DMS153 (cell line): ENCODE measurements at regions not wholly inside any gene's neighbourhood (a gene's known extent, or its start where the extent isn't known, plus 50 kb on each side); places are given as distances from the start of the nearest gene placed in this dataset.

Experiments
- DNase-seq: peaks from one replicate; lab custom pipeline; 2025; lab: John Stamatoyannopoulos, UW

DNA sequence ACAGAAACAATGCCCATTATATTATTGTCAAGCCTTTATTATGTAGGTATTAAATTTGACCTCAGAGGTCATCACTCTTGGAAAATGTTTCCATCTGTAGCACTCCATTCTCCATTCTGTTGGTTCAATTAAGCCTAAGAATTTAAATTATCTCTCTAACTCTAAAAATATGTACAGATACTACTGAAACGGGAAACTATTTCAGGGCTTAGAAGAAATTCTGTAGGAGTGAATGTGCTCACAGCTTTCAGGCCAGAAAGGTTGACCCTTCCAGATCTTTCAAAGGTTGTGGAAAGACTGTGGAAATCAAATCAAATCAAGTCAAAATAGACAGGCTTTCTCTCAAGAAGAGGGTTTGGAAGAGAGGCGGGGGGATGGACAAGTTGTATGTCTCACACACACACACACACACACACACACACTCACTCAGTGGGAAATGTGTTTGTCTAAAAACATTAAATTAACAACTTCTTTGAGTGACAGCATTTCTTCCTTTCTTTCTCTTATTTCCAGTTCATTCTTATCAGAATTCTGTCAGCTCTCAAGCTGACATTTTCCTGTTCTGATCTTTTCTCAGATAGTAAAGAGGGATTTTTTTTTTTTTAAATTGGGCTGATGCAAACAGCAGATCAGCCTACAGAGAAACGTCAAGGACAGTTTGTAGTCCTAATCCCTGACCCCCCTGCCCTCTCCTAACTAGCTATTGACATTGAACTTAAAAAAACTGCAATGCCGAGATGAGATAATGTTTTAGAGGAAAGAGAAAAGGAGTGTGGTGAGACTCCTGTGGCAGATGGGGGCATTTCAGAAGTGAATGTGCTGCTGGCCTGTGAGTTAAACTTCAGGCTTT, 139.0 kb upstream of the ZFHX3 start:
- no peak for DNase-seq

DNA sequence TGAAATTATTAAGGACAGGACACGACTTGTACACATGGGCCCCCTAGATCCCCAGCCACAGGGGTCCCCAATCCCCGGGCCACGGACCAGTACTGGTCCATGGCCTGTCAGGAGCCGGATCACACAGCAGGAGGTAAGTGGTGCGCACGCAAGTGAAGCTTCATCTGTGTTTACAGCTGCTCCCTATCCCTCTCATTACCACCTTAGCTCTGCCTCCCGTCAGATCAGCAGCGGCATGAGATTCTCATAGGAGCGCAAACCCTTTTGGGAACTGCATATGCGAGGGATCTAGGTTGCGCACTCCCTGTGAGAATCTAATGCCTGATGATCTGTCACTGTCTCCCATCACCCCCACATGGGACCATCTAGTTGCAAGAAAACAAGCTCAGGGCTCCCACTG, 137.8 kb upstream of the ZFHX3 start:
- no peak for DNase-seq

DNA sequence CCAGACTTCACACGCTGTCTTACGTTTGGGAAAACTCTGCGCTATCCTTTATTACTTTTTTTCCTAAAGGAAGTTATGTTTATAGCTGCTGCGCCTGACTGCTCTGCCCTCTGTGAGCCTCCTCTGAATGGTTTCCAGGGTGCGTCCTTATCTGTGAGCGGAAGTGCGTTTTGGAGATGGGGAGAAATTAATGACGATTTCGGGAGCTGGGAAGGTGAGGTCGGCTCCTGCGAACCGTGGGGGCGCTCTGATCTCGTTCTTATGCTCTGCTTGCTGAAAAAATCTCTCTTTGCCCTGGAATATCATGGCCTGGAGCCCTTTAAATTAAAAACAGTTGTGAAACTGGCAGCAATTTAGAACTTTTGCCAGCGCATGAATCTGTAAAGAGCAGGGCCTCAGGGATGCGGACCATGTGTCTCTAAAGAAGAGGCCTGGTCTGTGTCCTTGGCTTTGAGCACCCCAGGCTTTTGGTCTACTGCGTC, 135.7 kb upstream of the ZFHX3 start:
- DNase-seq: no peak

DNA sequence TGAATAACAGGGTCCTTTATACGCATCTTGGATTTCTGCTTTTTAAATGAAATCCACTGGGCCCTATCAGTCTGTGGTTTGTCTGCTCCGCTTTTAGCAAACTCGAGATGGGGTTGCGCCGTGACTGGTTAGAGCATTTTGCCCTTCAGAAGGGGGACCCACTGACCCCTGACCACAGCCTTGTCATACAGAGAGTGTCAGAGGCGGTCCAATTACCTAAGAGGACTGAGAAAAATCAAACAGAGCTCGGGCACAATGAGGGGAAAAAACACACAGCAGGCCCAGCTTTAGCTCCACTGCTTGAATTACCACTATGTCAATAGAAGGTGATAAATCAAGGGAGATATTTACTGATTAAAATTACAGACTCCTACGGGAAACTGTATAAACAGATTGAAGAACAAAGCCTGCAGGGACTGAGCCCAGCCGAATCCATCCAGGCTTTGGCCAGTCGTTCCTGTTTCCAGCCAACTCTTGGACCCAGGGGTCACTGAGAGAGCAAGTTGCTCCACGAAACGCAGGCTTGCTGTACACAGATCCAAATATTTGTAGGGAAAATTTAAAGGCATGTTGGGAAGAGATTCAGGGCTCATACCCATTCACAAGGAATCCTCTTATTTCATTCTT, 131.9 kb upstream of the ZFHX3 start:
- peak; percentile 82 for DNase-seq

DNA sequence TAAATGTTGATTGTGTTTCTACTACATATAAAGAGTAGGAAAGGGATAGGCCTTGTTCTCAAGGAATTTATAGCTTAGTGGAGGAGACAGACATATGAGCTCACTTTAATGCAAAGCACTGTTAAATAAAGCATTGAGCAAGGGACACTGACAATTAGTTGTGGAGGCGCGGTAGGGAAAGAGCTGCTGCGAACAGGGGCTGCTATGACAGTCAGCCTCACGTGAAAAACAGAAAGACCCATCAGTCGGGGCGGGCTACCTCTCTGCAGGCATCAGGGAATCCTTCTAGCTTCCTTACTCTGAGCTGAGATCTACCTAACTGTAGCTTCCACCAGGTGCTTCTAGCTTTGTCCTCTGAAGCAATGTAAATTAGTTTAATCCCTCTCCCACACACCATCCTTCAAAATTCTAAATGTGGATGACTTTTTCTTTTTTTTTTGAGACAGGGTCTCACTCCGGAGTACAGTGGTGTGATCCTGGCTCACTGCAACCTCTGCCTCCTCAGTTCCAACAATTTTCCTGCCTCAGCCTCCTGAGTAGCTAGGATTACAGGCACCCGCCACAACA, 129.9 kb upstream of the ZFHX3 start:
- no peak for DNase-seq

DNA sequence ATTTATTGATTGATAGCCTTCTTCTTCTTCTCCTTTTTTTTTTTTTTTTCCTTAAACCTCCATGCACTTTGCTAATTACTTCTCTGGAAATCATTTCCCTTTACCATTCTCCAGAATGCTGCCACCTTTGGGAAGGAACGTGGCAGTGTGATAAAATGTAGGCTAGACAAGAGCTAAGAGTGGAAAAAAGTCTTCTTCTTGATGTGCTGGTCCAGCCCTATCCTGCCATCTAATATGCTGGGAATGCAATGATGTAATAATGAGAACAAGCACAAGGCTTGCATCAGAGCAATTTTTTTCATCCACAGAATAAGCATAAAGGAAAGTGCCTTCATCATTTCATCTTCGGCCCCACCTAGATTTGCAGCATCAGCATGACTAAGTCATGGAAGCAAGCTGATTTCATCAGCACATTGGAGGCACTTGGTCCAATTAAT, 128.7 kb upstream of the ZFHX3 start:
- no peak for DNase-seq

DNA sequence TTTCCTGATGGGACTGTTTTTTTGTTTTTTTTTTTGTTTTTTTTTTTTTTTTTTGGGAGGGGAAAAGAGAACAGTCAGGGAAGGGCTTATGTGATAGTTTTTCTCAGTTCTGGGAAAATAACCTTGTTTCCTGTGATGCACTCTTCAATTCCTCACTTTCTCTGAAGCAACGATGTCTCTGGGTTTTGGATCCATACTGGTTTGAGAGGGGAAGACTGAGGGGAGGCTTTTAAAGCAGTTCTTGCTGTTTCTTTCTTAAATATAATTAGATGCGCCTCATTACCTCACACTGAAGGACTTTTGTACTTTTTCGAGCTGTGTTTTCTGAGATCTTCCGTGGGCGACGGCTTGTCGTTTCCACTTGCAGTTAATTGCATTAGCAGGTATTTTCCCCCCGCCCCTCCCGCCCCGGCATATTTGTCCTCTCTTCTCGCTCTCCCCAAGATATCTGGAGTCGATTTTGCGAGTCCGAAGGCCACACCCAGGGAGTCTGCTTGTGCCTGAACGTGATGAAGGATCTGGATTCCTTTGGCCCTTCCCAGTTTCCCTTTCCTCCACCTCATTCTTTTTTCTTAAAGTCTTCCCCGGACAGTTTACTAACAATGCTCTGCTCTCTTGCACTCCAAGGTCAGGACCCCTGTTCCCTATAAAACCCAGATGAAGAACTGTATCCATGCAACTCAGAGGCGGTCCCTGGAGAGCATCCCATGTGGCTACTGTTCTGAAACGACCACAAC, 125.2 kb upstream of the ZFHX3 start:
- DNase-seq: no peak

DNA sequence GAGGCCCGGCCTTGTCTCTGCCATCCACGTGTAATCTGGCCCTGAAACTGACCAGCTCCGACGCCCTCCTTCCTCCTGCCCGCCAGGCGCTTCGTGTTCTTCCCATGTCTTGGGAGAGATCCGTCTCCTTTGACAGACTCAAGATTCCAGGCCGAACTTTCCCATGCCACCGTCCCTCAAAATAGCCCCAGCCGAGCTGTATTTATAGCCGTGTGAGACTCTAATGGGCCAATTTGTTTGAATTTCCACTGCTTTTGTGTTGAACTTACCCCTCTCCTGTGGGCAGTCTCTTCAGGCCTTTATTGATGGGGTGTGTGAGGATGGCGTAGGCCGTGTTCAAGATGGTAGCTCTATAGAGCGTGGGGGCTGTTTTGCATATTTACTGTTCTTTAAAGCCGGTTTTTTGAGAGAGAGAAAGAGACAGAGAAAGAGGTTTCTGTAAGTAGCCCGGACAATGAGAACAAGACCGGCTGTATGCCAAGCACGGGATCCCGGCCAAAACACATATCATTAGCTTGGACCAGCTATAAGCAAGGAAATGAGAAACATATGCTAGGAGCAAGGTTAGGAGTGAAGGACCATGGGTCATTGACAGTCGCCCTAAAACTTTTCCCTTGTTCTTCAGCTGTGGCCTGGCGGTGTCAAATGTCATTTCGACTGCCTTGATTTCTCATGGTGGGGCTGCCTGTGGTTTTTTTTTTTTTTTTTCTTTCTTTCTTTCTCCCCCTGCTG, 124.5 kb upstream of the ZFHX3 start:
- DNase-seq: peak; percentile 92

DNA sequence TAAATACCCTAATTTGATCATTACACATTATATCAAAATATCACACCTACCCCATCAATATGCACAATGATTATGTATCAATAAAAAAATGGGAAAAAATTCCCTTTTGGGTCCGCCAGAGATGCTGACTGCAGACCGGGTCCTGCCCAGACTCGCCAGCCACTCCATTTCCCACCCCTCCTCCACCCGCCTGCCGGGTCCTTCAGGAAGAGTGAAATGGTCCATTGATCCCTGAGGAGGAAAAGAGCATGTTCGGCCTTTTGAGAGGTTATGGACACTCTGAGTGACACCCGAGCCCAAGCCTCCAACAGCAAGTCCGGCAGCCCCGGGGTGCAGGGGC, 123.9 kb upstream of the ZFHX3 start:
- no peak for DNase-seq

DNA sequence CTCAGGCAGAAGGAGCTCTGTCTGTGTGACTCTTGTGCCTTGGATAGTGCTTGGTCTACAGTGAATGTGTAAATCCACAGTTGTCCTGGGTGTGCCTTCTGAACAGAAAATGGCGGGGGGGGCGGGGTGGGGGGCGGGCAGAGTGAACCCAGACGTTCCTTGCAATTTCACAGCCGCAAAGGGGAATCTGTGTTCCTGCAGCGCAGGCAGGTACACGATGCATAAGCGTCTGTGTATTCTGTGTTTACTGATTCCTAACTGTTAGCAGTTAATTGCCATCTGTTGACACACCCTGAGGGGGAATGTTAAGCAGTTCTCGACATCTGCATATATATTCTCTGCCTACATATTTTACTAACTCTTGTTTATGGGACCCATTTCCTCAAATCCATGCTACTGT, 123.5 kb upstream of the ZFHX3 start:
- peak; percentile 54 for DNase-seq

DNA sequence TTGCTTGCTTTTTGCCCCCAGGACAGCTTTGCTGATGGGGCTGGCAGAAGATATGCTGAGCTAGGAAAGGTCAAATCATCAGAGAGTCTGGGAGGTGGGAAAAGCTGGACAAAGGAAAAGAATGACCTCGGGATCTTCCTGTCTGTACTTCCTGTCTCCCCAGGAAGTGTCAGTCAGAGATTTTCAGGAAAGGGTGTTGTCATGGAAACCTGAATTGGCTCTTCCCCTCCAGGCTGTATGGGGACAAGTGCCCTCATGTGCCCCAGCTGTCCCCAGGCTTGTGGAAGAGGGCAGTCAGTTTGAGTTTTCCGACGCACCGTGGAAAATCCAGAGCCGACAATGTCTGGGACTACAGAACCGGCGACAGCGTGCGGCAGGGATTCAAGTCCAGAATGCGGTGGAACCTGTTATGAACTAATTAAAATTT, 122.7 kb upstream of the ZFHX3 start:
- no peak for DNase-seq

DNA sequence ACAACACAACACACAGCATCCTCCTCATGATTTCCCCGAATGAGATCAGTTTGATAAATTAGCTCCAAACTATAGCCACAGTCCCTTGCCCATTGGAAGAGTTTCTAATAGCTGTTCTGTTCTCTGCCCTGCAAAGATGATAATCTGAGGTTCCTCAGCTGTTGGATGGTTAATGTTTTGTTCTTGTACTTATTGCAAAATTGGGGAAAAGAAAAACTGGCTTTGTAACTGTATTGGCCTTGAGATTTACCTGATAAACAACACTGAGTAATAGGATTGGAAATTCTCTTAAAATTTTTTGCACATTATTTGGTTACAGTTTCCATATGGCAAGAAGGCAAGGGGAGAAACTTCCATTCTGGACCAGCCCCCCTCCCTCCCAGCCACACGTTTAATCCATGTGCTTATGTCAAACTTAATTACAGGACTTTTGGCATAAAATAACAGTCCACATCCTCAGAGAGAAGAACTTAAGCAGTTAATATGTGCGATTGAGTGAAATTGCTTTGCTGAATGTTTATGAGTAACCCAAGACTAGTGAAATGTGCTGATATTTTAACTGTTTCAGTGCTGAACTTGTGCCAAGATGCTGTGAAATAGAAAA, 119.1 kb upstream of the ZFHX3 start:
- no peak for DNase-seq

DNA sequence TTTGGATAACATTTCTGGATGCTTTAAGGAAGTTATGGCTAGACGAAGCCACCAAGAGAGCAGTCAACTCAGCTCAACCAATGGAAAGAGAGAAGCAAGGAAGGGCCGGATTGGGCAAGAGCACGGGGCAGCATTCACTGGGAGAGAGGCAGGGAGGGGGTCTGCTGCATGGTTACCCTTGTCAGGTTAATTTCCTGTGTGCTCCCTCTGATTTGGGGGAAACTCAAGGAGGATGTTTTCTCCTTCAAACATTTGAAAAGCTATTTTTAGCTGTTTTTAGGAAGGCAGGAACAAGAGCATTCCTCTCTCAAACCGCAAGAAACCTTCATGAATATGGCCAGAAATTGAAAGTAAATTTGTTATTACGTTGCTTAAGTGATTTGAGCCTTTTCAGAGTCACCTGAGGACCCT, 118.5 kb upstream of the ZFHX3 start:
- DNase-seq: no peak

DNA sequence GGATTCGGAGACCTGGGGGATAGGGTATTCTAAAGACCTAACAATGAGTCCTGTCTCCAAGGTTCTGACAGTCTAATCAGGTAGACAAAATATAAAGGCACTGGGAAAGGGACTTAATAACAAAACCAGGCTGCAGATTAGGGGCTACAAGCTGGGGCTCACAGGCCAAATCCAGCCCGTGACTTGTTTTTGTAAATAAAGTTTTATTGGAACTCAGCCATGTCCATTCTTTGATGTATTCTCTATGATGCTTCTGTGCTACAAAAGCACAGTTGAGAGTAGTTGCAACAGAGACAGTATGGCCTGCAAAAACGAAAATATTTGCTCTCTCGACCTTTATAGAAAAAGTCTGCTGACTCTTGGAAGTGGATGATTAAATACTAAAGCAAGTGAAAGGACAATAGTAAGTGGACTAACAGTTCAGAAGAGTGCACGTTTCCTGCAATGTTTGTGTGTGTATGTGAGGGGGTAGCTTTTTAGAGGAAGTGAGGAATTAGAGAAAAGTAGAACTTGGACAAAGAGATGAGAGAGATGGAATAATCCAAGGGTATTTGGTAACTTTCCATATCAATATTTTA, 115.4 kb upstream of the ZFHX3 start:
- peak; percentile 40 for DNase-seq

DNA sequence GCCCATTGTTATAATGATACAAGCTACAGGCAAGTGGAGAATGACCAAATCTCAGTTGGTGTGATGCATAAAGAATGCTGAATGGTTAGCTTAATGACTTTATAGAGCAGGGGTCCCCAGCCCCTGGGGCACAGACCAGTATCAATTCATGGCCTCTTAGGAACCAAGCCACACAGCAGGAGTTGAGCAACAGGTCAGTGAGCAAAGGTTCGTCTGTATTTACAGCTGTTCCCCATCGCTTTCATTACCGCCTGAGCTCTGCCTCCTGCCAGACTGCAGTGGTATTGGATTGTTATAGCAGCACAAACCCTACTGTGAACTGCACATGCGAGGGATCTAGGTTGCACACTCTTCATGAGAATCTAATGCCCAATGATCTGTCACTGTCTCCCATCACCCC, 114.0 kb upstream of the ZFHX3 start:
- DNase-seq: no peak

DNA sequence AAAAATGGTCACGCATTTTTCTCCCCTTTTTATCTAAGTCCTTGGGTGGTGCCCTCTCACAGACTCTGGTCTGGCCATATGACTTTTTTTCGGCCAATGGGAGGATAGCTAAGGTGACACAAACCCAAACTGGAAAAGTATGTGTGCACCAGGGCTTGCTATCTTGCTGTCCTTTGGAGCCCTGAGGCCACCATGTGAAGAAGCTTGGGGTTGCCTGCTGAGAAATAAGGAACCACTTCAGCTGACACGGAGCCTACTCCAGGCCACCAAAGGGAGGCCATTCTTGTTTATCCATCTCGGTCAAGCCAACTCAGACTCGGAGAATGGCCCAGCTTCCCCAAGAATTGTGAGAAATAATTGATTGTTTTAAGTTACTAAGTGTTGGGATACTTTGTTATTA, 111.4 kb upstream of the ZFHX3 start:
- DNase-seq: no peak

DNA sequence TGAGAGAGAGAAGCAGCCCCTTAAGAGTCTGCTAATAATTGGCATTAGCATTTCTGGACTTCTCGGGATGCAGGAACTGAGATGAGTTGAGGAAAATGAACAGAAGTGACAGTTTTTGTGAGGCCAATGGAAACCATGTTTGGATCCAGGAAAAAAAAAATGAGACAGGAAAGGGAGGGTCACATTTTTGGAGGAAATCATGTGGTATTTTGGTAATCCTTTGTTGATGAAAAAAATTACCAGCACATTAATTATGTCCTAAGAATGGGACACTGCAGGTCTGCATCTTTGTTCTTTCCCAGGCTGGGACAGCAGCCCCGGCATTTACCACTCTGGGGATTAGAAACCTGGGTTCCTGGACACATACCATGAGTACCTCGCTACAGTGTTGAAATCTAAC, 109.9 kb upstream of the ZFHX3 start:
- no peak for DNase-seq

DNA sequence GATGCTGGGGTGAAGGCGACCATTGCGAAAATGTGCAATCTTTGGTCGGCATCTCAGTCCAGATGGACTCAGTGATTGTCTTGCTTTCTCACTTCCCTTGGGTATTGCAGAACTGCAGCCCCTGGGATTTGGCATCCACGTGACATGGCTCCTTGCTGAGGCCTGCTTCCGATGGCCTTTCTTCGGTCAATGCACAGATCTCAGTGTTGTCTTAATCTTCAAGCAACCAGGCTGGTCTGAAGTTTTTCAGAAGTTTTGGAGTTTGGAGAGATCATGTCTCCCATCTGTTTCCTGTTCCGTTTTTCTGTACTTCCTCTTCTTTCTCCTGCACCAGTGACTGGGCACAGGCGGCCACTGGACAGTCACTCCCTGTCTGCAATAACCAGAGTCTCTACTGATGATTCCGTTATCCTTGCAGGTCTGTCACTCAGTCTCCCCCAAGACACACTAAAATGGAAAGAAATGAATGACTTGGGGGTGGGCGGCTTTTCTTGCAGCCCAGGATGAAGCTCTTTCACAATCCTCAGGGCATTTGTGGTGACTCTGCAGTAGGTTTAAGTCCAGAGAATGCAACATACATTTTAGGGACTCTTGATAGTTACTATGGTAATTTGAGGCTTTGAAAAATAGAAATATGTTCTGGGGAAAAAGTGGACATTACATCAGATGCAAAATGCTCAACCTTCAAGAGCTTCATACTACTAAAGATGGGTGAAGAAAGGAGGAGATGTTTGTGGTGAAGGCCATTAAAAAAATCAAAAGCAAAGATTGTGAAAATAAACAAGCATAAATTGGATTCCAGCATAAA, 106.3 kb upstream of the ZFHX3 start:
- DNase-seq: no peak

DNA sequence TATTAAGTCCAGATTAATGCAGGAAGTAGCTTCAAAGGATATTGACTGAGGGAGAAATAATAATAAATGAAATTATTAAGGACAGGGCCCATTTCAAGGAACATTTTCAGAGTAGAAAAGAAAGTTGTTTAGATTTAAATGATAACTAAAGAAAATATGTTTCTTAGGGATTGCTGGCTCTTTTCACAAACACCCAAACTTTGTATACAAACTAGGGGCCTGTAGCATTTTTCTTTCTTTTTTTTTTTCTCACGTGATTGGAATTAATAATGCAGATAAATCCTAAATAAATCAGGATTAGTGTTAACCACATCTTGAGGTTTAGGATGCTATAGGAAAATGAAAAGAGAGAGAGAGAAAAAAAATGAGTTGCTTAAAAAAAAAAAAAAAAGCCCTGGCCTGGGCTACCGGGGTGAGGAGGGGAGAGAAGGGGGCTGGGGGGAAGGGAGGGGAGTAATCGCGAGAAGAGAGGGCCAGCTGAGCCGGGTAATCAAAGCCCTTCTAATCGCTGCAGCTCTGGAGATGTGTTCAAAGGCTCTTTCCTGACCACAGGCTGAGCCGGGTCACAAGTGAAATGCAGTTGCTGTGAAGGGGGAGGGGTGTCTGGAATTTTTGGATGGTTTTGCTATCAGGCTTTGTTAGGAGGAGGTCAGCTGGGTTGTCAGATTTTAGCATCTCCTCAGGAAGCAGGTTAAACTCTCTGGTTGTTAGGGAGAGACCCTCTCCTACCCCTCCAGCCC, 104.6 kb upstream of the ZFHX3 start:
- no peak for DNase-seq

DNA sequence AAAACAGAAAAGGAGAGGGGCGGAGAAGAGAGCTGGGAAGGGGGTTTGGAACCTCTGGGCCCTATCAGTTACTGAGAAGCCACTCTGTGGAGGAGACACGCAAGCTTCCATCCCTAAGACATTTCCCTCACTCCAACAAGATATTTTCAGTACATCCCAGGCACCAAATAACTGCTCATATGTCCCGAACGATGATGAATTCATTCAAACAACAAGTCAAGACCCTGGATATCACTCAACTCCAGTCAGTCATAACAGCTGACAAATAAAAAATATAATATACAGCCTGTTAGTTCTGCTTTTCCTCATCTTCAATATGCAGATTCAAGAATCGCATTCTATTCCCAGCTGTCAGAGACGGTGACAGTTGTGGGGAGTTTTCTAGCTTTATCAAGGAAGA, 104.0 kb upstream of the ZFHX3 start:
- no peak for DNase-seq
